ENCODE measurements at regions not wholly inside any gene's neighbourhood (a gene's known extent, or its start where the extent isn't known, plus 50 kb on each side); places are given as distances from the start of the nearest gene placed in this dataset.
A peak's percentile ranks its signal among the peaks of the same experiment; 100 is the strongest.

GRCh38 chr7:12107841-12108254, 103.2 kb upstream of the TMEM106B start:
- Histone ChIP-seq H3K27me3 (replicated peaks; ENCODE audit: insufficient read depth) (no peaks in the 10 kb centered on the region), H3K4me3 (no peak overlapping the region), H3K27ac (peak overlapping the region in 1 of 2 donors; percentile 24), H3K9me3 (no peaks in the 10 kb centered on the region), H3K36me3 (no peaks in the 10 kb centered on the region), H3K4me1 (replicated peaks) (no peaks in the 10 kb centered on the region)
- TF ChIP-seq POLR2A (IDR thresholded peaks at IDR 0.05) (no peak), POLR2AphosphoS5 (IDR thresholded peaks at IDR 0.05) (no peak), CTCF (IDR thresholded peaks at IDR 0.05) (no peak)
- intact Hi-C loops (cut with DNase I), result no loop called here
- WGBS, result 10% methylated on average over 3 of the region's 3 CpGs
- no peak for DNase-seq (ENCODE audit: low spot score)

GRCh38 chr7:12110425-12110824, 100.7 kb upstream of the TMEM106B start:
- WGBS, result 62% methylated on average over 3 of the region's 3 CpGs
- H3K4me3 ChIP-seq, result no peak overlapping the region
- no peaks in the 10 kb centered on the region for H3K36me3 ChIP-seq
- peaks cover 2% of the 10 kb centered on the region for H3K27me3 ChIP-seq (replicated peaks; ENCODE audit: insufficient read depth)
- no peak for TF ChIP-seq CTCF (IDR thresholded peaks at IDR 0.05)
- no peaks in the 10 kb centered on the region for H3K9me3 ChIP-seq
- no peaks in the 10 kb centered on the region for H3K4me1 ChIP-seq (replicated peaks)
- intact Hi-C loops (cut with DNase I), result loop anchor here (2.0 kb wide), 1 partner anchor 100 kb away; the partner anchor contains the start of gene TMEM106B
- peak overlapping the region in 1 of 2 donors; percentile 36 for H3K27ac ChIP-seq
- no peak for DNase-seq (ENCODE audit: low spot score)

- peaks cover 2% of the 10 kb centered on the region for H3K27me3 ChIP-seq (replicated peaks; ENCODE audit: insufficient read depth)
- no peaks in the 10 kb centered on the region for H3K9me3 ChIP-seq
- peak overlapping the region; percentile 23 to 36 for H3K27ac ChIP-seq
- 22% methylated on average over 42 of the region's 47 CpGs for WGBS
- H3K4me3 ChIP-seq, result peak overlapping the region; percentile 12 to 22
- intact Hi-C loops (cut with DNase I), result loop anchor here (2.0 kb wide), 1 partner anchor 99 kb away; the partner anchor contains the start of gene TMEM106B
- no peaks in the 10 kb centered on the region for H3K4me1 ChIP-seq (replicated peaks)
- no peaks in the 10 kb centered on the region for H3K36me3 ChIP-seq
- DNase-seq (ENCODE audit: low spot score), result peak; percentile 8
- TF ChIP-seq POLR2AphosphoS5 (IDR thresholded peaks at IDR 0.05), result no peak
- TF ChIP-seq POLR2A (IDR thresholded peaks at IDR 0.05), result no peak
- TF ChIP-seq CTCF (IDR thresholded peaks at IDR 0.05), result no peak
These were observed 99.4 kb upstream of the TMEM106B start for GRCh38 chr7:12111422-12112405.

GRCh38 chr7:12117170-12117569, 93.9 kb upstream of the TMEM106B start:
- intact Hi-C loops (cut with DNase I), result no loop called here
- no peak overlapping the region for H3K4me3 ChIP-seq
- no peaks in the 10 kb centered on the region for H3K9me3 ChIP-seq
- H3K36me3 ChIP-seq, result no peaks in the 10 kb centered on the region
- DNase-seq (ENCODE audit: low spot score), result no peak
- no peak overlapping the region for H3K27ac ChIP-seq
- peaks cover 2% of the 10 kb centered on the region for H3K27me3 ChIP-seq (replicated peaks; ENCODE audit: insufficient read depth)
- no peaks in the 10 kb centered on the region for H3K4me1 ChIP-seq (replicated peaks)
- TF ChIP-seq CTCF (IDR thresholded peaks at IDR 0.05), result no peak
- no peak for TF ChIP-seq POLR2A (IDR thresholded peaks at IDR 0.05)
- TF ChIP-seq POLR2AphosphoS5 (IDR thresholded peaks at IDR 0.05), result no peak
- 94% methylated on average over 2 of the region's 2 CpGs for WGBS
